Aorta (tissue), 5 donors: ENCODE measurements at regions not wholly inside any gene's neighbourhood (a gene's known extent, or its start where the extent isn't known, plus 50 kb on each side); places are given as distances from the start of the nearest gene placed in this dataset.

Experiments
- ATAC-seq: fragments of 200-7000 bp; cut with Tn5 transposase; one replicate; pipeline ENCODE4 v1.9.1; 2022; ENCODE audit warnings: moderate library complexity; ENCODE audit not compliant: low FRiP score
- DNase-seq, 2 donors: peaks; one replicate each; pipeline ENCODE4 v3.0.0-alpha.2; 2020
- H3K27ac ChIP-seq, 2 donors: one replicate each; pipeline ENCODE4 v1.5.1; 2013; ENCODE audit warnings: low read length in 2 of 2, mild to moderate bottlenecking in 2 of 2, moderate library complexity in 2 of 2, control low read depth in 1 of 2, inconsistent platforms in 1 of 2, low read depth in 1 of 2
- H3K27me3 ChIP-seq, 2 donors: one replicate each; pipeline ENCODE4 v1.6.1; 2013; ENCODE audit warnings: control low read depth in 1 of 2, low read length in 1 of 2, mild to moderate bottlenecking in 1 of 2, moderate library complexity in 1 of 2; ENCODE audit not compliant: insufficient read depth in 2 of 2, control insufficient read depth in 1 of 2
- H3K36me3 ChIP-seq, 2 donors: one replicate each; pipeline ENCODE4 v1.6.1; 2013; ENCODE audit warnings: control low read depth in 1 of 2, low read length in 1 of 2, mild to moderate bottlenecking in 1 of 2; ENCODE audit not compliant: insufficient read depth in 2 of 2, control insufficient read depth in 1 of 2
- H3K4me1 ChIP-seq, 2 donors: one replicate each; pipeline ENCODE4 v1.6.1; 2013; ENCODE audit warnings: low read length in 2 of 2, control low read depth in 1 of 2, mild to moderate bottlenecking in 1 of 2, moderate library complexity in 1 of 2; ENCODE audit not compliant: insufficient read depth in 2 of 2, control insufficient read depth in 1 of 2
- H3K4me3 ChIP-seq, 2 donors: one replicate each; pipeline ENCODE4 v1.5.1; 2013; ENCODE audit warnings: low read length in 2 of 2, control low read depth in 1 of 2, mild to moderate bottlenecking in 1 of 2
- H3K9me3 ChIP-seq: one replicate; pipeline ENCODE4 v1.6.1; 2013; ENCODE audit warnings: mild to moderate bottlenecking, low read length; ENCODE audit not compliant: control insufficient read depth
- WGBS, 2 donors: extraction: QIAGEN DNeasy Blood & Tissue Kit; methylation state at CpG; one replicate each; pipeline ENCODE4 v1.1.7; 2013; 5-methylcytosine and 5-hydroxymethylcytosine counted together
- intact Hi-C, 2 donors: fragments of 100-400 bp; cut with DNase I; formaldehyde crosslinking; loops; one replicate each; pipeline versions ENCODE4 v1.14.2 to v1.15.0; 2022
- donor health status: healthy with polysubstance abuse.
- donor health status: Bipolar disorder and iron deficiency.
- donor health status: DM: no; HTN: no; CAD: no.
- donor health status: DM: no; HTN: no; CAD: no.
- donor health status: DM: yes; HTN: yes; CAD: no.

DNA sequence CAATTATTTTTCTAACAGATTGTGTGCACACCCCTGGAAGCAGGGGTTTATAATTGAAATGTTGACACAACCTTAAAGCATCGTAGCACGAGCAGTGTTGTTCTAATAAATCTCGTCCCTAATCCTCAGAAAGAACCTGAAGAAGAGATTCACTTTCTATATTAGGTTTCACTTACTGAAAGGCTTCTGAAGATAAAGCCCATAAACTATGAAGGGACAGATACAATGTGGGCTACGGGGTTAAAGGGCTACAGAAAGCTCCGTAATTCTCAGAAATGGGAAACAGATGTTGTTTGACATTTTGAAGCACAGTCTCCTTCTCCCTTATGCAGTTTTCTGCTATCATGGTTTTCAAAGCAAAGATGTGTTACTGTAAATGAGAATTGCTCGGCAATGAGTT, 479.6 kb downstream of the GATA3 start:
- H3K36me3 ChIP-seq: no peaks in the 10 kb centered on the region
- intact Hi-C loops: no loop called here
- no peak overlapping the region for H3K27ac ChIP-seq
- H3K27me3 ChIP-seq: no peaks in the 10 kb centered on the region
- no peaks in the 10 kb centered on the region for H3K4me1 ChIP-seq
- DNase-seq: no peak
- H3K9me3 ChIP-seq: no peaks in the 10 kb centered on the region
- 36 to 48% methylated on average over 6 of the region's 6 CpGs for WGBS, 2 donors
- H3K4me3 ChIP-seq: no peak overlapping the region
- ATAC-seq: no peak

DNA sequence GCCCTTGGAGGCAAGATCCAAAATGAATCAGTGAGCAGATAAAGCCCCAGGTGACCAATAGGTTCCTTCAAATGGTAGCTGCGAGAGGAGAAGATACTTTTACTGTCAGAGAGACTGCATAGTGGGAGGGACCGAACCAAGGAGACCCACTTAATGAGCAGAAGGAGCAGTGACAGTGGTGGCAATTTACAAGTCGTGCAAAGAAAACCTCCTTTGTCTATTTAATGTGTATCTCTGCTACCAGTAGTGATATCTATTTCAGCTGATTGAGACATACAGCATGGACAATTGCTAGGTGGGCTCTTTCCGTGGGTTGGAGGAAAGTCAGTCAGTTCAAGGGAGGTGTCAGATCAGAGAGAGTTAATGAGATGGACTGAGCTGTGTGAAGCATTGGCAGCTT, 480.4 kb downstream of the GATA3 start:
- Histone ChIP-seq H3K27ac (no peak overlapping the region), H3K9me3 (peaks cover 2% of the 10 kb centered on the region), H3K27me3 (no peaks in the 10 kb centered on the region), H3K4me3 (no peak overlapping the region), H3K36me3 (no peaks in the 10 kb centered on the region), H3K4me1 (no peaks in the 10 kb centered on the region)
- 66 to 73% methylated on average over 4 of the region's 4 CpGs for WGBS, 2 donors
- intact Hi-C loops: no loop called here
- ATAC-seq: no peak
- no peak for DNase-seq

DNA sequence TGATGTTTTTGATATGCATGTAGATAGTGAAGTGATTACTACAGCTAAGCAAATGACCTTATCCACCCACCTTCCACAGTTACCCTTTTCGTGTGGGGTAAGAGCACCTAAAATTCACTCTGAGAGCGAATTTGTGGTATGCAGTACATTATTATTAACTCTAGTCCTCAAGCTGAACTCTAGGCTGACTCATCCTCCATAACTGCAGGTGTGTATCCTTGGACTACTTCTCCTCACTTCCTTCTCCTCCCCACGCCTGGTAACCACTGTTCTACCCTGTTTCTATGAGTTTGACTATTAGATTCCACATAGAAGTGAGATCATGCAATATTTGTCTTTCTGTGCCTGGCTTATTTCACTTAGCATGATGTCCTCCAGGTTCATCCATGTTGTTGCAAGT, 484.6 kb downstream of the GATA3 start:
- WGBS, 2 donors: 74 to 79% methylated on average over 3 of the region's 3 CpGs
- intact Hi-C loops: no loop called here
- no peaks in the 10 kb centered on the region for H3K27me3 ChIP-seq
- no peak overlapping the region for H3K27ac ChIP-seq
- no peak for ATAC-seq
- no peaks in the 10 kb centered on the region for H3K36me3 ChIP-seq
- H3K4me3 ChIP-seq: no peak overlapping the region
- H3K9me3 ChIP-seq: peaks cover 2% of the 10 kb centered on the region
- H3K4me1 ChIP-seq: no peaks in the 10 kb centered on the region
- DNase-seq: no peak

DNA sequence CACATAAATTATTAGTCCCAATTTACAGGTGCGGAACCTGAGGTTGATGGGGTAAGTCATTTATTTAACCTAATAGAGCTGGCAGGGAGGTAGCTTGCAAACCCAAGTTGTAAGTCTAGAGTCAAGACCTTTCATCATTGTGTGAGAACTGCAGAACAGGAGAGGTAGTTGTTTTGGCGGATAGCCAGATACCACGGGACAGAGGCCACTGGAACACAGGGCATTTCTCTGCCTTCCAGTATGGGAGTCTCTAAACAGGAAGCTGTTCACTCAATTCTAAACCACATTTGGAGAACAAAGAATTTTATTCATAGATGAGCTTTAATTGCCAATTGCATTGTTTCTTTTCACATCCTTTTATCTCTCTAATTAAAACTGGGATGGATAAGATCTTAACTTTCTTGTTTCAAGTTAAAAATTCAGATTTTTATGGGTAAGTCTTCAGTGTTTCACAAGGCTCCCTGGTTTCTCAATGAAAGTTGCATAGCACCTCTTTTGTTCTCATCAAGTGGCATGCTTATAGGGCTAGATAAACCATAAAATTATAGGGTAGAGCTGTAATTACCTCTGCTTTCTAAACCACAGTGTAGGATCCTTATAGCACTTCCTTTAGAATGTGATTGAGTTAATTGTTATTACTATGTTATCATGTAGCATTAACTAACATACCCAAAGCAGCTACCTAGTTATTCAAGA, 489.0 kb downstream of the GATA3 start:
- WGBS, 2 donors: 47 to 49% methylated on average over 3 of the region's 3 CpGs
- no peak for ATAC-seq

DNA sequence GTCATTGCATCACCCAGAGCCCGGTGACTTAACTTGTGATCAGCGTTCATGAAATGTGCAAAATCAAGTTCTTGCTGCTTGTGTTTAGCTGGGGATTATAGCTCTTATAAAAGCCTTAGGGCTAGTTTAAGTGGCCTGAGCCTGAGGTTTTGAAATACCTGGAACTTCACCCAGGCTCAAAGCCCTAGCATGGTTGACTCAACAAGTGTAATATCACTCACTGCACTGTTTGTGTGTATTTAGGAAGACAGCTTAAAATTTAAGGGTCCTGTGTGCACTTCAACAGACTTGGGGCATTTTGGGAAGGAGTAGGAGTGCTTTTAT, 489.5 kb downstream of the GATA3 start:
- Histone ChIP-seq H3K4me3 (no peak overlapping the region), H3K27ac (no peak overlapping the region), H3K27me3 (peaks cover 0 to 1% of the 10 kb centered on the region in 2 donors), H3K4me1 (no peaks in the 10 kb centered on the region), H3K36me3 (no peaks in the 10 kb centered on the region), H3K9me3 (peaks cover 4% of the 10 kb centered on the region)
- intact Hi-C loops: no loop called here
- ATAC-seq (no peak), DNase-seq (no peak)
- WGBS, 2 donors: 90 to 91% methylated on average over 2 of the region's 2 CpGs

More for the DNA sequence above, 489.0 kb downstream of the GATA3 start:
- Histone ChIP-seq H3K27ac (no peak overlapping the region), H3K4me3 (no peak overlapping the region), H3K4me1 (no peaks in the 10 kb centered on the region), H3K36me3 (no peaks in the 10 kb centered on the region), H3K9me3 (peaks cover 4% of the 10 kb centered on the region), H3K27me3 (peaks cover 0 to 1% of the 10 kb centered on the region in 2 donors)
- intact Hi-C loops: no loop called here
- DNase-seq: no peak

DNA sequence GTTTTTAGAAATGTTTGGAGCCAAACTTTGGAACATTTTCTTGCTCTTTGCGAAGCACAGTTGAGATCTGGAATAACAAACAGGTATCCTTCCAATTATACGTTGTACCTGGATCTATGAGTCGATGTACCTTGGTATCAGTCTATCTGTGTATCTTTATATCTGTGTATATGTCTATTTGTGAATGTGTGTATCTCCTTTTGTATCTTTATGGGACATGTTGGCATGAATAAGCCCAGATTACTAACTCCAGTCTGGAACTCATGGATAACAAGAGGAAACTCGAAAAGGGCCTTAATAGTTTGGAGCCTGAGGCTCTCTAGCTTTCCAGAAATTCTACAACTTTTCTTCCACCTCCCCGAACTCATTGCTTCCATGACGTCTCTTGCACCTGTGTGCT, 490.0 kb downstream of the GATA3 start:
- no peaks in the 10 kb centered on the region for H3K36me3 ChIP-seq
- H3K9me3 ChIP-seq: peaks cover 3% of the 10 kb centered on the region
- H3K27ac ChIP-seq: no peak overlapping the region
- WGBS, 2 donors: 88 to 90% methylated on average over 6 of the region's 6 CpGs
- H3K27me3 ChIP-seq: peaks cover 0 to 1% of the 10 kb centered on the region in 2 donors
- no peak overlapping the region for H3K4me3 ChIP-seq
- no peak for ATAC-seq
- no peak for DNase-seq
- intact Hi-C loops: no loop called here
- H3K4me1 ChIP-seq: no peaks in the 10 kb centered on the region

DNA sequence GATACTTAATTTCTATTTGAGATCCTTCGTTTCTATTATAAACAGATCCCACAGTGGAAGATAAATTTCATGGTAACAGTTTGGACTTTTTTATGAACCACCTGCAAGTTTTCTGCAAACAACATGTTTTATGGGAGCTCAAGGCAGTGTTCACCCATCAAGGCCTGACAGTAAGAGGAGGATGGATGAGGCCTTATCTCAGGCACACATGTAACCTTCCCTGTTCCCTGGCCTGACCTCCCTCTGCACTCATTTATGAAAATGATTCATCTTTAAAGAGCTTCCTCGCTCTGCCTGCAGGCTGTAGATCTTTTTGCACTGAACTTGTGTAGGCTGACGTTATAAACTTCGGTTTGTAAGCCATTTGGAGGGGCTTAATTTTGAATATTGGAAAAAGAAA, 500.1 kb downstream of the GATA3 start:
- 63 to 69% methylated on average over 4 of the region's 4 CpGs for WGBS, 2 donors
- ATAC-seq: no peak
- H3K36me3 ChIP-seq: no peaks in the 10 kb centered on the region
- no peak for DNase-seq
- H3K27ac ChIP-seq: no peak overlapping the region
- H3K9me3 ChIP-seq: peaks cover 2% of the 10 kb centered on the region
- no peak overlapping the region for H3K4me3 ChIP-seq
- no peaks in the 10 kb centered on the region for H3K4me1 ChIP-seq
- no peaks in the 10 kb centered on the region for H3K27me3 ChIP-seq
- intact Hi-C loops: no loop called here

DNA sequence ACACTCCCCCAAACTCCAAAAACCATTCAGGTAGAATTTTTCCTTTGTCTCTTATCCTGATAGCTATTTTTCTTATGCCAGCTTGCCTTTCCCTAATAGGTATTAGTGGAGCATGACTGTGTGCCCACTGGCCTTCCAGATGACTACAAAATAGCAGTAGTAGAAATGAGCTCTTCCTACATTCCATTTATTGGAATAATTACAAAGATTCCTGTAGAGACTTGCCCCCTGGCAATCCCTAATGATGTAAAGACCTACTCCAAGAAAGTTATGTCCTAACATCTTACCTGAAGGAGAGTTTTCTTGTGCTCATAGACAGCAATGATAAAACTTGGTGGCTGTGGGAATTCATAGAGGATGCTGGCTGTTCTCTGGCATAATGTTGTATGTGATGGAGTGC, 501.8 kb downstream of the GATA3 start:
- H3K36me3 ChIP-seq: no peaks in the 10 kb centered on the region
- ATAC-seq (no peak), DNase-seq (no peak)
- H3K27ac ChIP-seq: no peak overlapping the region
- H3K4me1 ChIP-seq: no peaks in the 10 kb centered on the region
- intact Hi-C loops: no loop called here
- H3K4me3 ChIP-seq: no peak overlapping the region
- H3K9me3 ChIP-seq: peaks cover 2% of the 10 kb centered on the region
- H3K27me3 ChIP-seq: no peaks in the 10 kb centered on the region

DNA sequence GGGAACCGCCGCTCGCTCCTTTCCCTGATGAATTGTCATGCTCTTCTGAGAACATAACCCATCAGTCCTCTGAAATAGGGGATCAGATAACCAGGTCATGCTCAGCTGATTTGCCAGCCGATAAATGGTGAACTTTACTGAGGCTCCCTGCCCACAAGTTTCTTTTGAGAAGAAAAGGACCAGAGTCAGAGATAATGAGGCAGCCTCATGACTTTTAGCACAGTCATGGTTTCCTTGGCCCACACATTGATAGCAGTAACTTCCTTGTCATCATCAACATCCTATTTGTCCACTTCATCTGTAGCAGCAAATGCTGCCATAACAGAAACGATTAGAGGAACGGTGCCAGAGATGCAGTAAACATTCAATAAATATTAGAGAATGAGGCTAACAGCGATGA, 509.0 kb downstream of the GATA3 start:
- no peaks in the 10 kb centered on the region for H3K27me3 ChIP-seq
- DNase-seq: no peak
- no peak overlapping the region for H3K4me3 ChIP-seq
- H3K27ac ChIP-seq: no peak overlapping the region
- no peaks in the 10 kb centered on the region for H3K36me3 ChIP-seq
- H3K9me3 ChIP-seq: peaks cover 1% of the 10 kb centered on the region
- WGBS, 2 donors: 88% methylated on average over 7 of the region's 7 CpGs
- intact Hi-C loops: no loop called here
- H3K4me1 ChIP-seq: no peaks in the 10 kb centered on the region
- ATAC-seq: no peak
